HepG2 (cell line): ENCODE measurements at regions not wholly inside any gene's neighbourhood (a gene's known extent, or its start where the extent isn't known, plus 50 kb on each side); places are given as distances from the start of the nearest gene placed in this dataset.

ENCODE experiments used
- ATAC-seq: fragments of 200-7000 bp; cut with Tn5 transposase; 3 replicates; pipeline ENCODE4 v1.9.1; 2020; ENCODE audit warnings: mild to moderate bottlenecking, moderate library complexity
- BruUV-seq: library from RNA; stranded (reverse); fragments of 400-500 nt; replicated peaks from 2 replicates; lab custom pipeline; 2021; lab: Mats Ljungman, UMichigan
- CTCF ChIA-PET: fragments of 300-600 bp; formaldehyde crosslinking; extraction: SDS; loops from one replicate; lab custom pipeline; 2021; ENCODE audit warnings: low total read pairs, inconsistent platforms, low intra/inter-chr PET ratio; lab: Yijun Ruan, JAX
- POLR2A ChIA-PET: fragments of 350-600 bp; sonication (Branson Sonifier 250); formaldehyde crosslinking; loops from one replicate; lab custom pipeline; 2020; ENCODE audit warnings: antibody characterized with exemption, inconsistent platforms; lab: Yijun Ruan, JAX
- DNase-seq: peaks from one replicate; pipeline ENCODE4 v3.0.0-alpha.2; 2015; ENCODE audit warnings: low spot score
- FAIRE-seq: peaks from 3 replicates; lab custom pipeline; 2011; peaks lifted over from hg19 to GRCh38; lab: Jason Lieb, UNC
- H2AFZ ChIP-seq: one replicate; pipeline ENCODE4 v1.6.1; 2011; ENCODE audit warnings: low read length, inconsistent platforms
- H3K27ac ChIP-seq: fragments of 300-600 bp; 3 replicates; pipeline ENCODE4 v1.8.0; 2011; ENCODE audit warnings: mixed run types, mild to moderate bottlenecking, mixed read lengths, low read length, inconsistent platforms; ENCODE audit not compliant: insufficient read depth; ENCODE audit errors: extremely low read length
- H3K27me3 ChIP-seq, 2 experiments: fragments of 200-600 bp in 1 of 2; 2 replicates in 1 of 2; 3 replicates in 1 of 2; pipeline versions ENCODE4 v1.6.0 to v1.8.0; 2011; ENCODE audit warnings: low read length in 2 of 2, mild to moderate bottlenecking in 2 of 2, moderate library complexity in 2 of 2, inconsistent platforms in 1 of 2; ENCODE audit not compliant: insufficient read depth in 2 of 2, control insufficient read depth in 1 of 2
- H3K36me3 ChIP-seq, 2 experiments: fragments of 200-600 bp in 1 of 2; replicated peaks in 1 of 2; 2 replicates in 1 of 2; 3 replicates in 1 of 2; pipeline versions ENCODE4 v1.5.1 to v1.8.0; 2011; ENCODE audit warnings: low read length in 2 of 2, inconsistent platforms in 1 of 2; ENCODE audit not compliant: insufficient read depth in 2 of 2, control insufficient read depth in 1 of 2
- H3K4me1 ChIP-seq: 2 replicates; pipeline ENCODE4 v1.5.1; 2012; ENCODE audit warnings: low read length, inconsistent platforms; ENCODE audit not compliant: insufficient read depth
- H3K4me2 ChIP-seq: 2 replicates; pipeline ENCODE4 v1.6.0; 2011; ENCODE audit warnings: low read depth, low read length, inconsistent platforms
- H3K4me3 ChIP-seq, 3 experiments: fragments of 200-600 bp in 1 of 3; sonication (generic), shearing (Covaris generic) in 1 of 3; replicated peaks in 1 of 3; 2 replicates each; pipeline ENCODE4 v1.5.1; 2011 to 2016; ENCODE audit warnings: low read length in 3 of 3, inconsistent platforms in 2 of 3, low read depth in 2 of 3, mild to moderate bottlenecking in 2 of 3, control low read depth in 1 of 3, mixed read lengths in 1 of 3; ENCODE audit not compliant: insufficient read depth in 1 of 3
- H3K79me2 ChIP-seq: one replicate; pipeline ENCODE4 v1.6.1; 2011; ENCODE audit warnings: low read length, inconsistent platforms; ENCODE audit not compliant: insufficient read depth
- H3K9ac ChIP-seq: 2 replicates; pipeline ENCODE4 v1.6.0; 2011; ENCODE audit warnings: mild to moderate bottlenecking, low read depth, low read length, inconsistent platforms; ENCODE audit not compliant: insufficient read depth
- H3K9me3 ChIP-seq: 2 replicates; pipeline ENCODE4 v1.5.1; 2012; ENCODE audit warnings: mild to moderate bottlenecking, low read length
- H4K20me1 ChIP-seq: 2 replicates; pipeline ENCODE4 v1.6.0; 2011; ENCODE audit warnings: inconsistent platforms, mild to moderate bottlenecking, low read length, moderate library complexity; ENCODE audit not compliant: insufficient read depth
- MED1 ChIP-seq: sonication (generic); formaldehyde crosslinking; IDR thresholded peaks from 2 replicates; pipeline ENCODE4 v1.4.0; 2020; ENCODE audit warnings: missing genetic modification reagents
- PATZ1 ChIP-seq: sonication (generic); formaldehyde crosslinking; IDR thresholded peaks from 2 replicates; pipeline ENCODE4 v1.4.0; 2020; ENCODE audit warnings: missing genetic modification reagents
- TBX3 ChIP-seq: fragments of 450-650 bp; IDR thresholded peaks from 2 replicates; pipeline ENCODE4 v1.6.1; 2017; ENCODE audit warnings: antibody characterized with exemption, mild to moderate bottlenecking, inconsistent platforms, borderline replicate concordance
- ZBTB33 ChIP-seq: sonication (generic); formaldehyde crosslinking; IDR thresholded peaks from 2 replicates; pipeline ENCODE4 v1.4.0; 2020; ENCODE audit warnings: missing genetic modification reagents
- WGBS: methylation state at CpG from one replicate; pipeline ENCODE4 v1.1.6; 2017; ENCODE audit warnings: low lambda C conversion rate; 5-methylcytosine and 5-hydroxymethylcytosine counted together
- in situ Hi-C: cut with HindIII; loops from 2 replicates; pipeline ENCODE4 v1.10.0; 2017; ENCODE audit warnings: low pct_unique_long_range_greater_than_20kb; ENCODE audit not compliant: extremely low pct_ligation_motif_present
- intact Hi-C: fragments of 100-400 bp; cut with micrococcal nuclease; formaldehyde crosslinking; loops from one replicate; pipeline ENCODE4 v1.10.0; 2022; ENCODE audit not compliant: unreplicated experiment

- Histone ChIP-seq H3K9ac (no peak overlapping the region), H3K9me3 (no peaks in the 10 kb centered on the region), H3K27ac (no peak overlapping the region), H4K20me1 (no peaks in the 10 kb centered on the region), H2AFZ (no peak overlapping the region), H3K4me3 (no peak overlapping the region), H3K4me2 (no peak overlapping the region), H3K36me3 (no peaks in the 10 kb centered on the region), H3K79me2 (no peaks in the 10 kb centered on the region), H3K4me1 (no peaks in the 10 kb centered on the region), H3K27me3 (peaks cover 7 to 70% of the 10 kb centered on the region in 2 experiments; a peak in 4 of 5 replicates)
- in situ Hi-C loops (loop anchor here (10.0 kb wide), 1 partner anchor 76 kb away; no protein-coding TSS in a partner anchor), intact Hi-C loops (no loop called here)
- POLR2A ChIA-PET = no interaction called here
- 31% methylated on average over 11 of the region's 14 CpGs for whole genome bisulfite sequencing
- no peak for ATAC-seq
- no peak for DNase-seq
- no peak for TF ChIP-seq MED1 (CRISPR knock-in tag)
- 0 out of 2 replicates have a peak, but pooled peaks have one; percentile 4 for TF ChIP-seq TBX3
- no peak for TF ChIP-seq ZBTB33
- TF ChIP-seq PATZ1 (CRISPR knock-in tag) = peak; percentile 17; the same call in 1 of the 2 replicates
- no TSS peak for BruUV-seq
- CTCF ChIA-PET = no interaction called here
- no peak for FAIRE-seq
These were observed 51.8 kb upstream of the FRMD1 start for GRCh38 chr6:168130697-168131371.
